NCI-H1048 (cell line): ENCODE measurements at regions not wholly inside any gene's neighbourhood (a gene's known extent, or its start where the extent isn't known, plus 50 kb on each side); places are given as distances from the start of the nearest gene placed in this dataset.
A peak's percentile ranks its signal among the peaks of the same experiment; 100 is the strongest.

Source experiments
- DNase-seq: peaks from one replicate; lab custom pipeline; 2025; lab: John Stamatoyannopoulos, UW

- no peak for DNase-seq
These were observed 160.0 kb downstream of the SMIM20 start for GRCh38 chr4:26073886-26074560.

- DNase-seq: no peak
These were observed 160.9 kb downstream of the SMIM20 start for GRCh38 chr4:26074712-26075430.

GRCh38 chr4:26075583-26075982, 161.6 kb downstream of the SMIM20 start:
- no peak for DNase-seq

GRCh38 chr4:26076000-26076587, 162.1 kb downstream of the SMIM20 start:
- DNase-seq: no peak

GRCh38 chr4:26076896-26077295, 162.9 kb downstream of the SMIM20 start:
- DNase-seq: no peak

GRCh38 chr4:26077756-26078155, 163.7 kb downstream of the SMIM20 start:
- no peak for DNase-seq

GRCh38 chr4:26080870-26081628, 167.0 kb downstream of the SMIM20 start:
- DNase-seq: no peak

GRCh38 chr4:26081795-26082498, 167.9 kb downstream of the SMIM20 start:
- no peak for DNase-seq

- DNase-seq: no peak
These were observed 168.5 kb downstream of the SMIM20 start for GRCh38 chr4:26082565-26082964.

GRCh38 chr4:26083987-26084386, 170.0 kb downstream of the SMIM20 start:
- DNase-seq: no peak

- no peak for DNase-seq
These were observed 170.4 kb downstream of the SMIM20 start for GRCh38 chr4:26084414-26084813.

GRCh38 chr4:26085551-26085950, 171.5 kb downstream of the SMIM20 start:
- DNase-seq: no peak

- no peak for DNase-seq
These were observed 172.8 kb downstream of the SMIM20 start for GRCh38 chr4:26086621-26087441.

- peak; percentile 11 for DNase-seq
These were observed 174.5 kb downstream of the SMIM20 start for GRCh38 chr4:26088433-26088928.

GRCh38 chr4:26093551-26093950, 179.5 kb downstream of the SMIM20 start:
- no peak for DNase-seq

GRCh38 chr4:26094076-26094475, 180.1 kb downstream of the SMIM20 start:
- DNase-seq: no peak

- DNase-seq: no peak
These were observed 180.9 kb downstream of the SMIM20 start for GRCh38 chr4:26094911-26095310.

- no peak for DNase-seq
These were observed 185.9 kb downstream of the SMIM20 start for GRCh38 chr4:26099967-26100366.

GRCh38 chr4:26101011-26101410, 187.0 kb downstream of the SMIM20 start:
- DNase-seq: no peak

GRCh38 chr4:26104056-26104685, 190.2 kb downstream of the SMIM20 start:
- DNase-seq: no peak
